ENCODE measurements at regions not wholly inside any gene's neighbourhood (a gene's known extent, or its start where the extent isn't known, plus 50 kb on each side); places are given as distances from the start of the nearest gene placed in this dataset.

DNA sequence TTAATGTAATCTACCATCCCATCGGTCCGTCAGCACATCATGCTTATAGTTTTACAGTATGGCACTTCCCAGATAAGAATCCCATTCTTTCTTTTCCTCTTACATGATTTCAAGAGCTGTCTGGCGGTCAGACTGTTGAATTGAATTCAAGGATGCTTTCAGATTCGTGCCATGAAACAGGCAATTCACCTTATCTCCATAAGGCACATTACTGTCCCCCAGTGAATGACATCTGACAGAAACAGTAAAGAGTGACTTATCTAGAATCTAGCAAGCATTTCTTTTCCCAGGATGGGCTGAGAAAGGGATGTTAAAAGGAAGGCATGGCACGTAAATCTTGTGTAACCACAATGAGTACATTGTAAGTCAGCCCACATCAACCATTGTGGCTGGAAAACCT is 61.1 kb upstream of the SEM1 start:
- Histone ChIP-seq H3K9me3 (ENCODE audit: low read depth) (no peaks in the 10 kb centered on the region), H3K27ac (no peak overlapping the region), H3K4me3 (no peak overlapping the region), H3K36me3 (no peaks in the 10 kb centered on the region), H3K27me3 (peaks cover 2% of the 10 kb centered on the region), H3K4me1 (ENCODE audit: low read depth) (no peaks in the 10 kb centered on the region)
- TF ChIP-seq, protein P1, sequence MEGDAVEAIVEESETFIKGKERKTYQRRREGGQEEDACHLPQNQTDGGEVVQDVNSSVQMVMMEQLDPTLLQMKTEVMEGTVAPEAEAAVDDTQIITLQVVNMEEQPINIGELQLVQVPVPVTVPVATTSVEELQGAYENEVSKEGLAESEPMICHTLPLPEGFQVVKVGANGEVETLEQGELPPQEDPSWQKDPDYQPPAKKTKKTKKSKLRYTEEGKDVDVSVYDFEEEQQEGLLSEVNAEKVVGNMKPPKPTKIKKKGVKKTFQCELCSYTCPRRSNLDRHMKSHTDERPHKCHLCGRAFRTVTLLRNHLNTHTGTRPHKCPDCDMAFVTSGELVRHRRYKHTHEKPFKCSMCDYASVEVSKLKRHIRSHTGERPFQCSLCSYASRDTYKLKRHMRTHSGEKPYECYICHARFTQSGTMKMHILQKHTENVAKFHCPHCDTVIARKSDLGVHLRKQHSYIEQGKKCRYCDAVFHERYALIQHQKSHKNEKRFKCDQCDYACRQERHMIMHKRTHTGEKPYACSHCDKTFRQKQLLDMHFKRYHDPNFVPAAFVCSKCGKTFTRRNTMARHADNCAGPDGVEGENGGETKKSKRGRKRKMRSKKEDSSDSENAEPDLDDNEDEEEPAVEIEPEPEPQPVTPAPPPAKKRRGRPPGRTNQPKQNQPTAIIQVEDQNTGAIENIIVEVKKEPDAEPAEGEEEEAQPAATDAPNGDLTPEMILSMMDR (IDR thresholded peaks at IDR 0.05; ENCODE audit: low read depth, low read length), result no peak
- DNase-seq (ENCODE audit: low read depth in 1 of 2, low spot score in 1 of 2), result no peak

DNA sequence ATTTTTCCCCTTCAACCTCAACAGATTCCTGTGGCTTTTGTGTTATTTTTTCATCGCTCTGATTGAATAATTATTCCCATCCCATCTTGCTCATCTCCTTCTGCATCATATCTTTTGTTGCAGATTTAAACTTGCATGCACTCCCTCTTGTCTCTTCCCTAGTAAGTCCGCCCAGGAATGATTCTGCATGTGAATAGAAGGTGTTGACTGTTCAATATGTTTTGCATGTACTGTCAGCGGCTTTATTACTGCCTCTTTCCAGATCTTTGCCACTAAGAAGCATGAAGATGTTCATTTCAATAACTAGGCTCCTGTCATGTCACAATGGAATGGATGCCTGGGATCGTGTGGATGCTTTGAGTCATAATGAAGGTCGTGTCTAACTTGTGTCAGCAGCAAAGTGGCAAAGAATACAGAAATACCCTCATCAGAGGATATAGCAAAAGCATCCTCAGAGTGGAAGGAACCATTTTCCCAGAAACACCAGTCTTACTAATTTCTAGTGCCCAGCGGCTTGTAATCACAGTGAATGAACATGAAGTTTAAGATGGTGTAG is 62.6 kb upstream of the SEM1 start:
- H3K9me3 ChIP-seq (ENCODE audit: low read depth), result no peaks in the 10 kb centered on the region
- no peak overlapping the region for H3K27ac ChIP-seq
- H3K4me3 ChIP-seq, result no peak overlapping the region
- TF ChIP-seq, protein P1 (IDR thresholded peaks at IDR 0.05; ENCODE audit: low read depth, low read length), result no peak
- H3K36me3 ChIP-seq, result no peaks in the 10 kb centered on the region
- H3K4me1 ChIP-seq (ENCODE audit: low read depth), result no peaks in the 10 kb centered on the region
- peaks cover 2% of the 10 kb centered on the region for H3K27me3 ChIP-seq
- no peak for DNase-seq (ENCODE audit: low read depth in 1 of 2, low spot score in 1 of 2)

DNA sequence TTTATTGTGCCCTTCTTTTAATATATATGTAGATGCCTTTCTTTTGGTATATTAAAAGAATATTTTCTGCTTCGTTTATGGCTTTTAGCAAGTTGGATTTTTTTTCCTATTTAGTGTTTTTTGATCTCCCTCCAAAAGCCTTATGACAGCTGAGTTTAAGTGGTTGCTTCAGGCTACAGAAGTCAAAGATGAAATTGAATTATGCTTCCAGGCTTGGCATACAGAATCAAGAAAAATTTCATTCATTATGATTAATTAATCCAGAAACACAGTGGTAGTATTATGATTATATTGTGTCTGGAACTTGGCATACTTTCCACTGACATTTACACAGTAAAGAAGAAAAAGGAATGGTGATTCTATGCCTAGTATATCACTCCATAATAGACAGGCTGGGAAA is 63.8 kb upstream of the SEM1 start:
- TF ChIP-seq, protein P1 (IDR thresholded peaks at IDR 0.05; ENCODE audit: low read depth, low read length), result no peak
- H3K27ac ChIP-seq, result no peak overlapping the region
- H3K4me1 ChIP-seq (ENCODE audit: low read depth), result no peaks in the 10 kb centered on the region
- peaks cover 2% of the 10 kb centered on the region for H3K27me3 ChIP-seq
- H3K36me3 ChIP-seq, result no peaks in the 10 kb centered on the region
- H3K9me3 ChIP-seq (ENCODE audit: low read depth), result no peaks in the 10 kb centered on the region
- no peak for DNase-seq (ENCODE audit: low read depth in 1 of 2, low spot score in 1 of 2)
- H3K4me3 ChIP-seq, result no peak overlapping the region

DNA sequence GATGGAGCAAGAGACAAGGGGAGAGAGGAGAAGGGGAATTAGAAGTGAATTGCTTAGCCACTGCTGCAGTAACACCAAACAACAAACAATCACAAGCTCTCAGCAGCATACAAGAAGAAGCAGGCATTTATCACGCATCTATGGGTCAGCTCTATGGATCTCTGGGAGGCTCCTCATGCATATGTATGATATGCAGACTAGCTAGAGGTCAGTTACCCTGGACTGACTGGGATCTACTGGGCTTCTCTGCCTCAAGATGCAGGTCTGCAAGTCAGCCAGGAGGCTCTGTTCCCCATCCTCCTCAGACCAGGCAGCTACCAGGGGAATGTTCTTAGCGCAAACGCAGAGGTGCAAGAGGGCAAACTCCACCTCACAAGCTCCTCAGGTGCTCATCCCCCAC is 64.7 kb upstream of the SEM1 start:
- Histone ChIP-seq H3K4me3 (no peak overlapping the region), H3K36me3 (no peaks in the 10 kb centered on the region), H3K9me3 (ENCODE audit: low read depth) (no peaks in the 10 kb centered on the region), H3K27me3 (peaks cover 2% of the 10 kb centered on the region), H3K4me1 (ENCODE audit: low read depth) (no peaks in the 10 kb centered on the region), H3K27ac (no peak overlapping the region)
- DNase-seq (ENCODE audit: low read depth in 1 of 2, low spot score in 1 of 2), result no peak
- TF ChIP-seq, protein P1 (IDR thresholded peaks at IDR 0.05; ENCODE audit: low read depth, low read length), result no peak

DNA sequence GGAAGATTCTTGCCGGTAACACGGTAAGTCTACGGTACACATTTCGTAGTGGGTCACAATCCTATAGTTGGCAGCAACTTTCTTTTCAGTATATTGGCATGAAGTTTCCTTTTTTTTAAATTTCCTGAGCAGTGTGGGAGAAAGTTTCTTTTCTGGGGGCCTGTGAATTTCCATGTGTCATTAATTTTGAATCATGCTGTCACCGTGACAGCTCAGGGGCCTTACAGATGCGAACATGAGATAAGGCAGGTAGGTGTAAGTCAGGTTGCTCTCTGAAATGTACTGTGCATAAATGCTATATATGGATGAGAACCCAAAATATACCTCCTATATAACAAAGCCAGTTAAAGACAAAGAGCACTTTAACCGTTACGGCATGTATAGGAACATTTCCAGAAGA is 65.4 kb upstream of the SEM1 start:
- no peak overlapping the region for H3K4me3 ChIP-seq
- H3K36me3 ChIP-seq, result no peaks in the 10 kb centered on the region
- peaks cover 2% of the 10 kb centered on the region for H3K27me3 ChIP-seq
- no peak overlapping the region for H3K27ac ChIP-seq
- no peaks in the 10 kb centered on the region for H3K9me3 ChIP-seq (ENCODE audit: low read depth)
- TF ChIP-seq, protein P1 (IDR thresholded peaks at IDR 0.05; ENCODE audit: low read depth, low read length), result no peak
- no peaks in the 10 kb centered on the region for H3K4me1 ChIP-seq (ENCODE audit: low read depth)
- DNase-seq (ENCODE audit: low read depth in 1 of 2, low spot score in 1 of 2), result no peak

DNA sequence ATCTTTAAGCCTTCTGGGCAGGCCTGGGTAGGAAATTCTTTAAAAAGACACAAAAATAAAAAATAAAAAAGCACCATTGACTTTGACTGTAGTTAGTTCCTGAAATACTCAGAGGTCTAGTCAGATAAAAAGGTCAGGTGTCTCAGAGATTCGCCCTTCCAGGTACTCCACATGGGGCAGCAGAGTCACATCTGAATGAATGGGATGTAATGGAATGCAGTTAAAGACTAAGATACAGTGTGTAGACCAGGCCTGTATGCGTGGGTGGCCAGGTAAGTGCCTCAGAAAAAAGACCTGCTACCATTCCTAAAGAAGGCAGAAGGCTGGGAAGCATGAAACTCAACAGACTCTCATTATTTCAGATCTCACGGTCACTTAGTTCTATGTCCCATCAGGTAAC is 68.6 kb upstream of the SEM1 start:
- DNase-seq (ENCODE audit: low read depth in 1 of 2, low spot score in 1 of 2), result no peak
- H3K4me1 ChIP-seq (ENCODE audit: low read depth), result no peaks in the 10 kb centered on the region
- TF ChIP-seq, protein P1 (IDR thresholded peaks at IDR 0.05; ENCODE audit: low read depth, low read length), result no peak
- no peak overlapping the region for H3K4me3 ChIP-seq
- H3K27me3 ChIP-seq, result no peaks in the 10 kb centered on the region
- H3K36me3 ChIP-seq, result no peaks in the 10 kb centered on the region
- no peak overlapping the region for H3K27ac ChIP-seq
- H3K9me3 ChIP-seq (ENCODE audit: low read depth), result no peaks in the 10 kb centered on the region

Data from cardiac muscle cell (in vitro differentiated cells and primary cell).